Epithelial cell of proximal tubule (primary cell): ENCODE measurements at regions not wholly inside any gene's neighbourhood (a gene's known extent, or its start where the extent isn't known, plus 50 kb on each side); places are given as distances from the start of the nearest gene placed in this dataset.

Experiments
- DNase-seq: peaks from one replicate; pipeline ENCODE4 v3.0.0-alpha.2; 2011; ENCODE audit warnings: low read depth
- H3K4me3 ChIP-seq: 2 replicates; pipeline ENCODE4 v1.5.1; 2011; ENCODE audit warnings: low read depth, mild to moderate bottlenecking, low read length
- TF ChIP-seq, protein P1 (sequence below): conservative IDR thresholded peaks from 2 replicates; pipeline ENCODE4 v1.5.1; 2012; ENCODE audit warnings: low read depth, mild to moderate bottlenecking, low read length

DNA sequence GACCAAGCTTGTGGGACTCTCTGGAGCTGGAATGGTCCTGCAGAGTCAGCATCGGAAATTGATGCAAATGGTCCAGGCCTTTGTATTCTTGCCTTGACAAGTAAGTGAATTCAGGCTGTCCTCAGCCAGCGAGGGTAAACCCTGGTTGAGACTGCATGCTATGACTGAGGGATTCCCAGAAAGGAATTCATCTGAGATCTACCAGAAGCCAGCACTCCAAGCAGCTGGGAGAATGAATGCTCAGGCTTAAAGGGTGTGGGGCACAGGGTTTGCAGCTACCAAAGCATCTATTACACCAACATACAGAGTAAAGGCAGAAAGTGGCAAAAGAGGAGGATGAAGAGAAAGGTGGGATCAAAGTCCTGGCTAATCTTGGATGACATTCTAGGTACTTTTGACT lies 257.0 kb upstream of the LYPLAL1 start:
- no peak overlapping the region for H3K4me3 ChIP-seq
- TF ChIP-seq, protein P1, sequence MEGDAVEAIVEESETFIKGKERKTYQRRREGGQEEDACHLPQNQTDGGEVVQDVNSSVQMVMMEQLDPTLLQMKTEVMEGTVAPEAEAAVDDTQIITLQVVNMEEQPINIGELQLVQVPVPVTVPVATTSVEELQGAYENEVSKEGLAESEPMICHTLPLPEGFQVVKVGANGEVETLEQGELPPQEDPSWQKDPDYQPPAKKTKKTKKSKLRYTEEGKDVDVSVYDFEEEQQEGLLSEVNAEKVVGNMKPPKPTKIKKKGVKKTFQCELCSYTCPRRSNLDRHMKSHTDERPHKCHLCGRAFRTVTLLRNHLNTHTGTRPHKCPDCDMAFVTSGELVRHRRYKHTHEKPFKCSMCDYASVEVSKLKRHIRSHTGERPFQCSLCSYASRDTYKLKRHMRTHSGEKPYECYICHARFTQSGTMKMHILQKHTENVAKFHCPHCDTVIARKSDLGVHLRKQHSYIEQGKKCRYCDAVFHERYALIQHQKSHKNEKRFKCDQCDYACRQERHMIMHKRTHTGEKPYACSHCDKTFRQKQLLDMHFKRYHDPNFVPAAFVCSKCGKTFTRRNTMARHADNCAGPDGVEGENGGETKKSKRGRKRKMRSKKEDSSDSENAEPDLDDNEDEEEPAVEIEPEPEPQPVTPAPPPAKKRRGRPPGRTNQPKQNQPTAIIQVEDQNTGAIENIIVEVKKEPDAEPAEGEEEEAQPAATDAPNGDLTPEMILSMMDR, result no peak
- no peak for DNase-seq

DNA sequence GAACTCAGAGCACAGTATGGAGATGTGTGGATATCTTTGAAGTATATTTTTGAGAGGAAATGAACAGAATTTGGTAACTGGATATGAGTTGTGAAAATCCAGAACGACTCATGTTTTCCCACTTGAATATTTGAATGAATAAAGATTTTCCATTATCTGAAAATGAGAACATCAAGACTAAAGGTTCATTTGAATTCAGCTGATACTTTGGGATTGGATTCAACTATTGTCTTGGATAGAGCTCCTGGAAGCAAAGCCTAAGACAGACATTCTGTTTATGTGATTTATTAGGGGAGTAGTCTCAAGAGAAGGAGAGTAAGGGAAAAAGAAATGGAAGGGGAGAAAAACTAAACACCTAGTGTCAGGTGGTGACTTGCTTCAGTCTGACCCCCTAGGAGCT lies 256.0 kb upstream of the LYPLAL1 start:
- no peak for DNase-seq
- H3K4me3 ChIP-seq, result no peak overlapping the region
- TF ChIP-seq, protein P1, result no peak

DNA sequence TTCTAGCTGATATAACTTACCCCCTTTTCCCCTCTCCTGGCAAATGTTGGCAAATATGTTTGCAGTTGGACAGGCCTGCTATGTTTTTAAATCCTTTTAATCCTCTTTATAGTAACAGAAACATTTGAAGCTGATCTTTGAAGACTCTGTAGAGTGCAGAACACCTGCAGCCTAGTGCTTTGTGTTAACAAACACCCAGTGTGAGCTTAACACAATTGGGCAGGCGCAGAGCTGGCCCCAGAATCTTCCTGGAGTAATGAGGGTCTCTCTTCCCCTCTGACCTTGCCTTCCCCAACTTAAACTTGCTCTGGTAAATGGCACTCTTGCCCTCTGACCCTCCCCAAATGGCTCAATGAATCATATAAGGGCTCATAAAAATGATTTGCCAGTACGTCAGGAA lies 247.9 kb upstream of the LYPLAL1 start:
- no peak overlapping the region for H3K4me3 ChIP-seq
- TF ChIP-seq, protein P1, result no peak
- no peak for DNase-seq

DNA sequence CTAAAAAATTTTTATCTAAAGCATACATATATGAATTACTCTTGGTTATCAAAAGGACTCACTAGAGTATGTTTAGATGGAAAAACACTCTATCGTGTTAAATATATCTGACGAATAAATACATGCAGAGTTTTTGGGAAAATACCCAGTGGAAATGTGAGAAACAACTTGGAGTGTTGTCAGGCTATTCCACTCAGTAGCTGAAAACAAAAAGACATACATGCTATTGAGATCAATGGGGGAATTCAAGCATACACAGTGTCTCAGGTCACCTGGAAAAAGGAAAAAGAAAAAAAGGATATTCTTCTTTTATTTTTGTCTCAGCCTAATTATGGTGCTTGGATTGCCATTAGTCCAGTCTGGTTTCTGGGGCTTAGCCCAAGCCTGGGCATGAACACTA lies 247.0 kb upstream of the LYPLAL1 start:
- no peak for DNase-seq
- TF ChIP-seq, protein P1, result no peak

DNA sequence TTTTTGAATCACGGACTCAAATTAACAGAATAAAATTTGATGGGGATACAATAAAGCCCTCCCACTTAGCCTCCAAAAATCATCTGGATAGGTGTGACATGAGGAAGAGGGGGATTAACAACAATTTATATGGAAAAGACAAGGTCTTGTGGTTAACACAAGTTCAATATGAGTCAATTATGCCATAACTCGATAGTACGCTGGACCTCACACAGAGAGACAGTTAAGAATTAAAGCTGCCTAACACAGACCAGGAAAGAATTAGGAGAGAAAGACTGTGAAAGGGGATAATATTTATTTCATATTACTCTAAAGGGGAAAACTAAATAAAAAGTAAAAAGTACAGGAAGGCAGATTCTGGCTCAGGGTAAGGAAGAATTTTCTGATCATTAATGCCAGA lies 243.7 kb upstream of the LYPLAL1 start:
- H3K4me3 ChIP-seq, result no peak overlapping the region
- DNase-seq, result no peak
- TF ChIP-seq, protein P1, result no peak

More for the DNA sequence above, 247.0 kb upstream of the LYPLAL1 start:
- H3K4me3 ChIP-seq, result no peak overlapping the region

DNA sequence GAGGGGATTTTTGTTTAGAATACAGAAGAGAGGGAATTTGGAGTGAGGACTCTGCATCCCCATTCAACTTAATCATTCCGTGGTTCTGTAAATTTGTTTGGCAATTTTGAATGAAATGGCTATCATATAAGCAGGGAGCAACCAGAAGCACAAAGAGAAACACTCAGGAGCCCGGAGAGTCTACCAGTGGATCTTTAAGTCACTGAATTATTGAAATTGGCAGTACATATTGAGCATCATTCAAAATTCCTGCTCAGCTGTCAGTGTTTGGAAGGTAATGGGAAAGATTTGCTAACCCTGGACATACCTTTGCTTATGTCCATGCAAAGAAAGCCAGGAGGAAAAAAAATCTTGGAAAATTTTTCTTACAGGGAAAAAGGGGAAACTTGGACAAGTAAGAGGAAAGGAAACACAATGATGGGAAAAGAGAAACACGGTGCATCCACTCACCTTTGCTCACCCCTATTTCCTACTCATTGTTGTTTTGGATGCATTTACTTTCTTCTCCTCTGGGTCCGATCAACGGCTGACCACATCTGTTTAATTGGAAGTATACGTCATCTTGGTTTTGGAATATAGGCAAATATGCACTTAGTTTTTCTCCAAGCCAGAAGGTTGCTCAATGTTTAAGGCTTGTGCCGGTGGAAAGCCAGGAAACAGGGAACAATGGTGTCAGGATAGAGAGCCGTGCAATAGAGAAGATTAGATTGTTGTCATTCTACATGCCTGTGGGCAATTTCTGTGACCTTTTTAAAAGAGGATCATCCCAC lies 243.0 kb upstream of the LYPLAL1 start:
- no peak overlapping the region for H3K4me3 ChIP-seq
- TF ChIP-seq, protein P1, result no peak
- DNase-seq, result no peak

DNA sequence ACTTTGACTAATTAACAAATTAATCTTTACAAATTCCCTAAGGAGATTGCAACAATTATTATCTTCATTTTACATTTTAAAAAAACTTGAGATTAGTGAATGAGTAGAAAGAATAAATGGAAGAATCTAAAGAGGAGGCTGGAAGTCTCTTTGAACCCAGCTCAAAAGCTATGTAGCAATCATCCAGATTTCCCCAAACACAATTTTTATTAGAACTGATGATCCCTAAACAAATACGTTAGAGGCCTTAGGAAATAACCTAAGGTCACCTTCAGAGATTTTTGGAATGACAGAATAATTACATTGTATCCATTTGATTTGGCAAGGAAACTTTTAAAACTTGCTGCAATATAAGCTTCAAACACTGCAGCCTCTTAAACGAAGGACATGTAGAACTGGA lies 242.4 kb upstream of the LYPLAL1 start:
- DNase-seq, result no peak
- TF ChIP-seq, protein P1, result no peak
- H3K4me3 ChIP-seq, result no peak overlapping the region
